Keratinocyte (primary cell): ENCODE measurements at regions not wholly inside any gene's neighbourhood (a gene's known extent, or its start where the extent isn't known, plus 50 kb on each side); places are given as distances from the start of the nearest gene placed in this dataset.

Source experiments
- DNase-seq: peaks from one replicate; pipeline ENCODE4 v3.0.0-alpha.2; 2011; ENCODE audit warnings: low read depth, missing footprints, low spot score
- FAIRE-seq: peaks from 2 replicates; lab custom pipeline; 2011; peaks lifted over from hg19 to GRCh38; lab: Jason Lieb, UNC
- H2AFZ ChIP-seq: 2 replicates; pipeline ENCODE4 v1.6.0; 2012; ENCODE audit warnings: low read length, control low read depth, inconsistent platforms; ENCODE audit not compliant: control insufficient read depth
- H3K27ac ChIP-seq: 2 replicates; pipeline ENCODE4 v1.5.1; 2011; ENCODE audit warnings: low read length; ENCODE audit not compliant: control insufficient read depth, insufficient read depth
- H3K27me3 ChIP-seq: 3 replicates; pipeline ENCODE4 v1.6.0; 2011; ENCODE audit warnings: low read length; ENCODE audit not compliant: control insufficient read depth, insufficient read depth; ENCODE audit errors: extremely low read depth
- H3K36me3 ChIP-seq, 2 experiments: 2 replicates in 1 of 2; 3 replicates in 1 of 2; pipeline ENCODE4 v1.5.1; 2011; ENCODE audit warnings: low read length in 2 of 2, mild to moderate bottlenecking in 1 of 2; ENCODE audit not compliant: control insufficient read depth in 2 of 2, insufficient read depth in 2 of 2; ENCODE audit errors: extremely low read depth in 1 of 2
- H3K4me1 ChIP-seq: 3 replicates; pipeline ENCODE4 v1.5.1; 2011; ENCODE audit warnings: low read length; ENCODE audit not compliant: control insufficient read depth, insufficient read depth; ENCODE audit errors: extremely low read depth
- H3K4me2 ChIP-seq: 3 replicates; pipeline ENCODE4 v1.6.0; 2011; ENCODE audit warnings: low read depth, low read length; ENCODE audit not compliant: control insufficient read depth, insufficient read depth; ENCODE audit errors: extremely low read depth
- H3K4me3 ChIP-seq, 3 experiments: fragments of 200-600 bp in 1 of 3; sonication (generic) in 1 of 3; 2 replicates in 2 of 3; 3 replicates in 1 of 3; pipeline ENCODE4 v1.5.1; 2011 to 2016; ENCODE audit warnings: low read length in 3 of 3, mild to moderate bottlenecking in 3 of 3, control low read depth in 2 of 3, inconsistent platforms in 1 of 3, low read depth in 1 of 3, mixed read lengths in 1 of 3, mixed run types in 1 of 3, moderate library complexity in 1 of 3; ENCODE audit not compliant: control insufficient read depth in 2 of 3, insufficient read depth in 2 of 3; ENCODE audit errors: extremely low read depth in 1 of 3
- H3K79me2 ChIP-seq: 2 replicates; pipeline ENCODE4 v1.6.0; 2012; ENCODE audit warnings: low read length; ENCODE audit not compliant: control insufficient read depth, insufficient read depth
- H3K9ac ChIP-seq: 3 replicates; pipeline ENCODE4 v1.6.0; 2011; ENCODE audit warnings: low read length; ENCODE audit not compliant: control insufficient read depth, insufficient read depth; ENCODE audit errors: extremely low read depth
- H3K9me1 ChIP-seq: 3 replicates; pipeline ENCODE4 v1.6.0; 2011; ENCODE audit warnings: low read length; ENCODE audit not compliant: control insufficient read depth, insufficient read depth; ENCODE audit errors: extremely low read depth
- H3K9me3 ChIP-seq: 2 replicates; pipeline ENCODE4 v1.5.1; 2012; ENCODE audit warnings: low read depth, low read length; ENCODE audit not compliant: control insufficient read depth
- H4K20me1 ChIP-seq: 3 replicates; pipeline ENCODE4 v1.6.0; 2011; ENCODE audit warnings: low read length; ENCODE audit not compliant: control insufficient read depth, insufficient read depth; ENCODE audit errors: extremely low read depth
- CTCF ChIP-seq, 3 experiments: IDR thresholded peaks in 1 of 3; conservative IDR thresholded peaks in 1 of 3; optimal IDR thresholded peaks in 1 of 3; 2 replicates in 2 of 3; 3 replicates in 1 of 3; pipeline versions ENCODE3 to v1.5.1; 2011; ENCODE audit warnings: low read length in 3 of 3, mild to moderate bottlenecking in 3 of 3, moderate library complexity in 2 of 3, control low read depth in 1 of 3, inconsistent platforms in 1 of 3; ENCODE audit not compliant: insufficient read depth in 2 of 3; ENCODE audit errors: extremely low read depth in 1 of 3
- EZH2 ChIP-seq: IDR thresholded peaks from one replicate; pipeline ENCODE4 v1.6.1; 2012; ENCODE audit warnings: inconsistent platforms, mild to moderate bottlenecking, low read length, moderate library complexity
- dilution Hi-C: fragments of 300-500 bp; cut with MboI; formaldehyde crosslinking; loops from one replicate; pipeline ENCODE4 v1.7.0; 2020; ENCODE audit warnings: low sequenced_read_pairs; ENCODE audit not compliant: extremely low pct_ligation_motif_present

GRCh38 chrX:3550871-3551270 lies 162.6 kb downstream of the PRKX start:
- Histone ChIP-seq H3K9me3 (no peaks in the 10 kb centered on the region), H3K4me1 (peaks cover 10% of the 10 kb centered on the region), H3K79me2 (no peaks in the 10 kb centered on the region), H3K36me3 (no peaks in the 10 kb centered on the region), H3K9ac (no peak overlapping the region), H3K27me3 (no peaks in the 10 kb centered on the region), H3K4me2 (no peak overlapping the region), H2AFZ (no peak overlapping the region), H3K27ac (no peak overlapping the region), H3K9me1 (no peaks in the 10 kb centered on the region), H4K20me1 (no peaks in the 10 kb centered on the region), H3K4me3 (no peak overlapping the region)
- no peak for TF ChIP-seq EZH2
- TF ChIP-seq CTCF (optimal IDR thresholded peaks at IDR 0.05 in 1 of 3, IDR thresholded peaks at IDR 0.05 in 1 of 3, conservative IDR thresholded peaks at IDR 0.05 in 1 of 3; ENCODE audit: extremely low read depth in 1 of 3, insufficient read depth in 2 of 3, low read length in 3 of 3): no peak
- FAIRE-seq: no peak
- DNase-seq: no peak
- dilution Hi-C loops: no loop called here

GRCh38 chrX:3550160-3550751 lies 163.2 kb downstream of the PRKX start:
- H3K27ac ChIP-seq: no peak overlapping the region

More at GRCh38 chrX:3550160-3550751, 163.2 kb downstream of the PRKX start:
- H3K27me3 ChIP-seq: no peaks in the 10 kb centered on the region
- no peaks in the 10 kb centered on the region for H4K20me1 ChIP-seq
- H3K36me3 ChIP-seq: no peaks in the 10 kb centered on the region
- H3K79me2 ChIP-seq: no peaks in the 10 kb centered on the region
- no peaks in the 10 kb centered on the region for H3K9me1 ChIP-seq
- TF ChIP-seq EZH2 (no peak), CTCF (optimal IDR thresholded peaks at IDR 0.05 in 1 of 3, IDR thresholded peaks at IDR 0.05 in 1 of 3, conservative IDR thresholded peaks at IDR 0.05 in 1 of 3; ENCODE audit: extremely low read depth in 1 of 3, insufficient read depth in 2 of 3, low read length in 3 of 3) (no peak)
- no peak overlapping the region for H2AFZ ChIP-seq
- no peak overlapping the region for H3K9ac ChIP-seq
- H3K9me3 ChIP-seq: no peaks in the 10 kb centered on the region
- dilution Hi-C loops: no loop called here
- DNase-seq (no peak), FAIRE-seq (peak; percentile 39)
- no peak overlapping the region for H3K4me2 ChIP-seq
- no peak overlapping the region for H3K4me3 ChIP-seq
- peaks cover 10% of the 10 kb centered on the region for H3K4me1 ChIP-seq
